ENCODE measurements at regions not wholly inside any gene's neighbourhood (a gene's known extent, or its start where the extent isn't known, plus 50 kb on each side); places are given as distances from the start of the nearest gene placed in this dataset.

DNA sequence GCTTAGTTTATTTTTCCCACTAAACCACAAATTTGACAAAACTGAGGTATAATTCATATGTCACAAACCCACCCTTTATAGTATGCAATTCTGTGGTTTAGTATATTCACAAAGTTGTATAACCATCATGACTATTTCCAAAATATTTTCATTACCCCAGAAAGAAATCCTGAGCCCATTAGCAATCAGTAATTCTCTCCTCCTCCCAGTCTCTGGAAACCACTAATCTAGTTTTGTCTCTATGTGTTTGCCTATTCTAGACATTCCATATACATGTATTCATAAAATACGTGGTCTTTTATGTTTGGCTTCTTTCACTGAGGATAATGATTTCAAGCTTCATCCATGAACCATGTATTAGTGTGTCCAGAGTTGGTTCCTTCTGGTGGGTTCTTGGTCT, 267.6 kb downstream of the AEBP2 start:
- no peak for DNase-seq
- Mint-ChIP-seq H3K27ac (no peak overlapping the region), H3K4me1 (peaks cover 4% of the 10 kb centered on the region), H3K27me3 (no peaks in the 10 kb centered on the region), H3K9me3 (peaks cover 49 to 57% of the 10 kb centered on the region in 2 donors), H3K4me3 (no peak overlapping the region)
- ATAC-seq, result no peak

DNA sequence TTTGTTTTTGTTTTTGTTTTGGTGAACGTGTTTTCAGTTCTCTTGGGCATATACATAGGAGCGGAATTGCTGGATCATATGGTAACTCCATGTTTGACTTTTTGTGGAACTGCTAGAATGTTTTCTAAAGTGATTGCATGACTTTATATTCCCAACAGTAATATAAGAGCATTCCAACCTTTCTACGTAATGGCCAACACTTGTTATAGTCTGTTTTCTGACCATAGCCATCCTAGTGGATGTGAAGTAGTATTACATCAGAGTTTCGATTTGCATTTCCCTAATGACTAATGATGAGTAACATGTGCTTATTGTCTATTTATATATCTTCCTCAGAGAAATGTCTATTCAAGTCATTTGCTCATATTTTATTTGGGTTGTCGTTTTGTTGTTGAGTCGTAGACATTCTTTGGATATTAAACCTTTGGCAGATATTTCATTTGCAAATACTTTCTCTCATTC, 268.7 kb downstream of the AEBP2 start:
- no peaks in the 10 kb centered on the region for H3K27me3 Mint-ChIP-seq
- ATAC-seq, result no peak
- peaks cover 47 to 52% of the 10 kb centered on the region in 2 donors for H3K9me3 Mint-ChIP-seq
- DNase-seq, result no peak
- no peak overlapping the region for H3K4me3 Mint-ChIP-seq
- no peak overlapping the region for H3K27ac Mint-ChIP-seq
- peaks cover 7% of the 10 kb centered on the region for H3K4me1 Mint-ChIP-seq

DNA sequence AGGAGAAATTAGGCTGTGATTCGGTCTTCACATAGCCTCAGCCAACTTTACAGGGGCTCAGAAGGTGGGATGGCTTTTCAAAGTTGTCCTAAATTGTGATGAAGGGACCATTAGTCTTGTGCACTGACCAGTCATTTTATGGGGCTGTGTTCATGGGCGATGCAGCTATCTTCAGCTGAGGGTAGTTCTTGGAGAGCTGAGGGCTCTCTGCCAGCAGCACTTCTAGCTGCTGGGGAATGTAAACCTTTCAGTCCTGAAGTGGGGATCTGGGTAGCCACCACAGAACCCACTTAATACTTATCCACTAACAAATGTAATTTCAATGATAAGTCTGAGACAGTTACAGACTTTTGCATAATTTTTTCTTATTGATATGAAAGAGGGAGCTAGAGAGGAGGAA, 270.6 kb downstream of the AEBP2 start:
- Mint-ChIP-seq H3K9me3 (peaks cover 35 to 39% of the 10 kb centered on the region in 2 donors), H3K27me3 (no peaks in the 10 kb centered on the region), H3K4me3 (no peak overlapping the region), H3K27ac (peak overlapping the region in 1 of 2 donors; percentile 36), H3K4me1 (peaks cover 7% of the 10 kb centered on the region)
- DNase-seq, result no peak
- ATAC-seq, result no peak

GRCh38 chr12:19710811-19711793, 271.8 kb downstream of the AEBP2 start:
- H3K9me3 Mint-ChIP-seq, result peaks cover 27 to 32% of the 10 kb centered on the region in 2 donors
- no peak for DNase-seq
- no peak for ATAC-seq
- H3K27ac Mint-ChIP-seq, result no peak overlapping the region
- H3K4me3 Mint-ChIP-seq, result no peak overlapping the region
- no peaks in the 10 kb centered on the region for H3K27me3 Mint-ChIP-seq
- H3K4me1 Mint-ChIP-seq, result peaks cover 7% of the 10 kb centered on the region

- H3K4me3 Mint-ChIP-seq, result no peak overlapping the region
- ATAC-seq (peak; percentile 54), DNase-seq (no peak)
- H3K27ac Mint-ChIP-seq, result no peak overlapping the region
- peaks cover 7% of the 10 kb centered on the region for H3K4me1 Mint-ChIP-seq
- H3K9me3 Mint-ChIP-seq, result peaks cover 18 to 27% of the 10 kb centered on the region in 2 donors
- H3K27me3 Mint-ChIP-seq, result no peaks in the 10 kb centered on the region
Measured at GRCh38 chr12:19712041-19712440, 272.7 kb downstream of the AEBP2 start.

DNA sequence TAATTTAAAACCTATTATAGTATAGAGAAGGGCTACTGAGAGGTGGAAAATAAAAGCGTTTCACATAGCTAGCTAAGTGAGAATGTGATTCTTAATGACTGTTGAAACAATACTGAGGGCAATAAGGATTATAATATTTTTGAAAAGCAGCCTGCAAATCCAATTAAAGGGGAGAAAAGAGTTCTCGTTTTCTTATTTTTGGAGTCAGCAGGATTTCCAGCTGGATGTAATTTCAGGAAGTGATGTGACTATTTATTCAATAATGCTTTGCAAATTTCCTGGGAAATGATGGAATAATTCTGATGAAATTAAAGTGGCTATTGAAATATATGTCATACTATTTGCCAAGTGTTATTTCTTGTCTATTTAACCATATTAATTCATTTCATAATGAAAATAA, 279.1 kb downstream of the AEBP2 start:
- Mint-ChIP-seq H3K4me1 (peaks cover 6% of the 10 kb centered on the region), H3K9me3 (peaks cover 16 to 20% of the 10 kb centered on the region in 2 donors), H3K4me3 (no peak overlapping the region), H3K27ac (no peak overlapping the region), H3K27me3 (no peaks in the 10 kb centered on the region)
- ATAC-seq (no peak), DNase-seq (no peak)

GRCh38 chr12:19719672-19720071, 280.4 kb downstream of the AEBP2 start:
- H3K9me3 Mint-ChIP-seq, result peaks cover 19 to 23% of the 10 kb centered on the region in 2 donors
- H3K27ac Mint-ChIP-seq, result no peak overlapping the region
- no peak overlapping the region for H3K4me3 Mint-ChIP-seq
- DNase-seq (no peak), ATAC-seq (no peak)
- peaks cover 6% of the 10 kb centered on the region for H3K4me1 Mint-ChIP-seq
- no peaks in the 10 kb centered on the region for H3K27me3 Mint-ChIP-seq

DNA sequence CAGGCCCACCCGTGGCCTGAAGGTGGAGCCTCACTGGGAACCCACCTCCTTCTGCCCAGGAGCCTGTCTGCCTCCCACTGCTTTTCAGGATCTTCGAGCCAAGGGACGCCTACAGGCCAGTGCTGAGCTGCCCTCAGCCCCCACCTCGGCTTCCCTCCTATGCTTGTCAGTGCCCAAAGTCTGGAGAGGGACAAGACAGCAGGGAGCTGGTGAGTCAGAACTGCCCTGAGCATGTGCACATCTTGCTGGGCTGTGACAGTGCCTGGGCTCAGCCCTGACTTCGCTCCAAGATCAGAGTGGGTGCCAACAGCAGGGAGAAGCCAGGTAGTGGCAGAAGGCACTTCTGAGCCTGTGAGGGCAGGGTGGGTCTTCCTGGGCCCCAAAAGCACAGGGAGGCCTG, 286.8 kb downstream of the AEBP2 start:
- H3K27ac Mint-ChIP-seq, result no peak overlapping the region
- peaks cover 7 to 31% of the 10 kb centered on the region in 2 donors for H3K9me3 Mint-ChIP-seq

GRCh38 chr12:19726592-19726991, 287.3 kb downstream of the AEBP2 start:
- no peak for ATAC-seq
- Mint-ChIP-seq H3K9me3 (peaks cover 7 to 30% of the 10 kb centered on the region in 2 donors), H3K4me1 (no peaks in the 10 kb centered on the region), H3K27ac (no peak overlapping the region), H3K4me3 (no peak overlapping the region), H3K27me3 (no peaks in the 10 kb centered on the region)
- DNase-seq, result no peak

More for the DNA sequence above, 286.8 kb downstream of the AEBP2 start:
- DNase-seq, result no peak
- Mint-ChIP-seq H3K4me3 (no peak overlapping the region), H3K27me3 (no peaks in the 10 kb centered on the region), H3K4me1 (peaks cover under 1% of the 10 kb centered on the region)
- ATAC-seq, result no peak

GRCh38 chr12:19737019-19737418, 297.7 kb downstream of the AEBP2 start:
- Mint-ChIP-seq H3K27ac (no peak overlapping the region), H3K9me3 (no peaks in the 10 kb centered on the region), H3K4me1 (no peaks in the 10 kb centered on the region), H3K27me3 (no peaks in the 10 kb centered on the region), H3K4me3 (no peak overlapping the region)
- DNase-seq (no peak), ATAC-seq (no peak)

DNA sequence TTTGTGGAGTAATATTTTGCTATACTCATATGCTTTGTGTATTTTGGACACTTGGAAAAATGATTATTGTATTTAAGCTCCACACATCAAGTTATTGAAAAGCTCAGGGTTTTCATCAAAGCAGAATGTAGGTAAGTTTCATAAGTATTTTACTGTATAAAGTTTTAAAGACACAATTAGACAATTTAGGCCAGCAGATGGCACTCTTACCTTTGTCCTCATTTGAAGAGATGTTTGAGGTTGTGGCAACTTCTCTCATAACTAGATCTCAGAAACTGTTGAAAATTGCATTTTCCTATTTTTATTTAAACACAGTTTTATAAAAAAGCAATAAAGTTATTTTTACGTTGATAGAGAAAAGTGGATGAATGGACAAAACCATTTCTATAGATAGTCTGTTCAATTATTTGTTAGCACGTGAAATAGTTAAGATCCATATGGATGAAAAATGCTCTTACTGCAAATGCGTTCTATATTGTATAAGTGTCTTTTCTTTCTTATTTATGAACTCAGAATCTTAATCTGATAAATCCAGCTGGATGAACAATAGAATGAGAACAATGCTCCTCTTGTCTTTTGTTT, 300.0 kb downstream of the AEBP2 start:
- H3K27ac Mint-ChIP-seq, result no peak overlapping the region
- no peak overlapping the region for H3K4me3 Mint-ChIP-seq
- no peaks in the 10 kb centered on the region for H3K27me3 Mint-ChIP-seq
- no peaks in the 10 kb centered on the region for H3K4me1 Mint-ChIP-seq
- H3K9me3 Mint-ChIP-seq, result no peaks in the 10 kb centered on the region
- ATAC-seq, result no peak
- DNase-seq, result peak; percentile 15 to 20

DNA sequence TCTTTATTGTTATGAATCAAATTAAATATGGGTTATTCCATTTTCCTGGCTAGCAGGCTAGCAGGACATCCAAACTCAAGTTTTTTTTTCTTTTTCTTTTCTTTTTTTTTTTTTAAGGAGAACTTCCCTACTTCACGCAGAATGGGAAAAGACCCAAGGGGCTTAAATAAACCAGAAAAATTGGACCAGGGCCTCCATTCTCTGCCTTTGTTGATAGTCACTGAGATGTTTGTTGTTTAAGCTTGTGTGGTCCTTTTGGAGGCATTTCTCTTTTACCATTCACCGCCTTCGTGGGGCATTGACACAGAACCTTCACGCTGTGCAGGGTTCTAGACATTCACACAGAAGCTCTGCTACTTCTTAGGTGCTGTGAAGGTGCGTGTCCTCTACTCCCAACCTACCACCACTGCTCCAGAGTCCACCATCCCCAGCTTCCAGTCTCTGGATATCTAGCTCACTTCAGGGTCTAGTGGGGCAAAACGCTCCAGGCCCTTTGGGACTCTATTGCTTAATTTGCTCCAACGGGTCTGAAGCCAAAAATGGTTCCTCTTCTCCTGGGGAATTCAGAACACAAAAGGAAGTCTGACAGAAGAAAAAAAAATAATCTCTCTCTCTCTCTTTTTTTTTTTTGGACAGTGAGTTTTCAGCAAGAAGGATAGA, 301.3 kb downstream of the AEBP2 start:
- DNase-seq (no peak), ATAC-seq (no peak)
- Mint-ChIP-seq H3K4me1 (peaks cover 4% of the 10 kb centered on the region), H3K9me3 (no peaks in the 10 kb centered on the region), H3K27me3 (no peaks in the 10 kb centered on the region), H3K4me3 (no peak overlapping the region), H3K27ac (peak overlapping the region in 1 of 2 donors; percentile 23)

- ATAC-seq (no peak), DNase-seq (no peak)
- Mint-ChIP-seq H3K9me3 (no peaks in the 10 kb centered on the region), H3K27ac (peak overlapping the region in 1 of 2 donors; percentile 23), H3K4me3 (no peak overlapping the region), H3K27me3 (no peaks in the 10 kb centered on the region), H3K4me1 (peaks cover 4% of the 10 kb centered on the region)
Measured at GRCh38 chr12:19741132-19741489, 301.8 kb downstream of the AEBP2 start.

GRCh38 chr12:19744705-19745218, 305.5 kb downstream of the AEBP2 start:
- peaks cover 4% of the 10 kb centered on the region for H3K4me1 Mint-ChIP-seq
- H3K4me3 Mint-ChIP-seq, result no peak overlapping the region
- DNase-seq (no peak), ATAC-seq (no peak)
- H3K27me3 Mint-ChIP-seq, result no peaks in the 10 kb centered on the region
- peaks cover 5 to 20% of the 10 kb centered on the region in 2 donors for H3K9me3 Mint-ChIP-seq
- H3K27ac Mint-ChIP-seq, result no peak overlapping the region

DNA sequence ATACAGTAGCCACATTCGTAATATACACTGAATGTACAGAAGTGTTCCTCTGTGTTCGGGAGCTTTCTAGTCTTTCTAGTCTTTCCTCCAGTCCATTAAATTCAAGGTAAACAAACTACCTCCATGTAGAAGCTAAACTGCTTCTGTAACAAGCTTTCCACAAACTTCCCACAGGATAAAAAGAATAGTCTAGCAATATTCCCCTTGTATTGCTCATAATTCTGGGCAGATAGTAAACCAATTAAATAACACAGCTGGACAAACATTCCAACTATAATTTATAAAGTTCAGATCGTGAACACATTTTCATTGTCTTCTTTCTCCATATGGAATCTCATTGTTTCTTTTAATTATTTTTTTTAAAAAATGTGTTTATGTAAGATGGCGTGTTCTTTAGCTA, 307.2 kb downstream of the AEBP2 start:
- Mint-ChIP-seq H3K27me3 (no peaks in the 10 kb centered on the region), H3K27ac (no peak overlapping the region), H3K4me1 (peaks cover 4% of the 10 kb centered on the region), H3K9me3 (peaks cover 11 to 28% of the 10 kb centered on the region in 2 donors), H3K4me3 (no peak overlapping the region)
- no peak for ATAC-seq
- no peak for DNase-seq
